SH-SY5Y (cell line): ENCODE measurements at regions not wholly inside any gene's neighbourhood (a gene's known extent, or its start where the extent isn't known, plus 50 kb on each side); places are given as distances from the start of the nearest gene placed in this dataset.

ENCODE experiments used
- GATA2 ChIP-seq: IDR thresholded peaks from 2 replicates; pipeline ENCODE4 v1.6.1; 2011; ENCODE audit warnings: mild to moderate bottlenecking, low read depth, low read length
- GATA3 ChIP-seq: IDR thresholded peaks from 2 replicates; pipeline ENCODE4 v1.6.1; 2011; ENCODE audit warnings: low read depth, mild to moderate bottlenecking, low read length, moderate library complexity

DNA sequence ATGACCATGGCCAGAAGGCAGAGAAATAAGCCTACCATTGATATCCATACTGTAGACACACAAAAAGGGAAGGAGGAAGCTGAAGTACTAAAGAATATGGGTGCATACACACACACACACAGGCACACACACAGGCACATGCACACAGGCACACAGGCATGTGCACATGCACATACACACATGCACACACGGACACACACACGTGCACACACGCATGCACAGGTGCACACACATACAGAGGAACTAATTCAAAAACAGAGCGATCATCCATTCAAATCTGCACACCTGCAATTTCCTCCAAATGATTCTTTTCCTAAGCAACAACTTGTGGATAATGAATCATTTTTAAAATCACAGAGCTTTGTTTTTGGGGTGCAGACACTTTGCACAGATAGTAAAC, 166.7 kb upstream of the ADARB2 start:
- TF ChIP-seq GATA2 (no peak), GATA3 (no peak)
